Osteoblast (primary cell): ENCODE measurements at regions not wholly inside any gene's neighbourhood (a gene's known extent, or its start where the extent isn't known, plus 50 kb on each side); places are given as distances from the start of the nearest gene placed in this dataset.

ENCODE experiments used
- DNase-seq: peaks from one replicate; pipeline ENCODE4 v3.0.0; 2011; ENCODE audit warnings: low spot score, mixed read lengths; ENCODE audit not compliant: insufficient read length; ENCODE audit errors: missing footprints
- H2AFZ ChIP-seq: 2 replicates; pipeline ENCODE4 v1.6.0; 2011; ENCODE audit warnings: mild to moderate bottlenecking, low read length
- H3K27ac ChIP-seq: 2 replicates; pipeline ENCODE4 v1.5.1; 2011; ENCODE audit warnings: mild to moderate bottlenecking, low read depth, low read length, moderate library complexity
- H3K27me3 ChIP-seq: 2 replicates; pipeline ENCODE4 v1.6.0; 2012; ENCODE audit warnings: mild to moderate bottlenecking, control low read depth, inconsistent platforms, low read length, moderate library complexity; ENCODE audit not compliant: insufficient read depth
- H3K36me3 ChIP-seq: 2 replicates; pipeline ENCODE4 v1.5.1; 2011; ENCODE audit warnings: mild to moderate bottlenecking, low read length, control low read depth, moderate library complexity; ENCODE audit not compliant: insufficient read depth
- H3K4me1 ChIP-seq: 2 replicates; pipeline ENCODE4 v1.5.1; 2011; ENCODE audit warnings: mild to moderate bottlenecking, low read length, control low read depth, moderate library complexity; ENCODE audit not compliant: insufficient read depth
- H3K4me2 ChIP-seq: 2 replicates; pipeline ENCODE4 v1.6.0; 2011; ENCODE audit warnings: mild to moderate bottlenecking, low read length; ENCODE audit not compliant: insufficient read depth
- H3K4me3 ChIP-seq: fragments of 200-600 bp; sonication (generic); 3 replicates; pipeline ENCODE4 v1.5.1; 2012; ENCODE audit warnings: mild to moderate bottlenecking, low read length, inconsistent platforms; ENCODE audit not compliant: insufficient read depth
- H3K79me2 ChIP-seq: 2 replicates; pipeline ENCODE4 v1.6.0; 2012; ENCODE audit warnings: mild to moderate bottlenecking, low read length, control low read depth, inconsistent platforms; ENCODE audit not compliant: insufficient read depth
- H3K9me3 ChIP-seq: 2 replicates; pipeline ENCODE4 v1.5.1; 2011; ENCODE audit warnings: low read depth, low read length, control low read depth
- H4K20me1 ChIP-seq: 2 replicates; pipeline ENCODE4 v1.6.0; 2012; ENCODE audit warnings: mild to moderate bottlenecking, low read length, control low read depth; ENCODE audit not compliant: insufficient read depth
- TF ChIP-seq, protein P1 (sequence below): IDR thresholded peaks from 2 replicates; pipeline ENCODE4 v1.5.1; 2011; ENCODE audit warnings: mild to moderate bottlenecking, low read depth, low read length, moderate library complexity; ENCODE audit errors: extremely low read depth

DNA sequence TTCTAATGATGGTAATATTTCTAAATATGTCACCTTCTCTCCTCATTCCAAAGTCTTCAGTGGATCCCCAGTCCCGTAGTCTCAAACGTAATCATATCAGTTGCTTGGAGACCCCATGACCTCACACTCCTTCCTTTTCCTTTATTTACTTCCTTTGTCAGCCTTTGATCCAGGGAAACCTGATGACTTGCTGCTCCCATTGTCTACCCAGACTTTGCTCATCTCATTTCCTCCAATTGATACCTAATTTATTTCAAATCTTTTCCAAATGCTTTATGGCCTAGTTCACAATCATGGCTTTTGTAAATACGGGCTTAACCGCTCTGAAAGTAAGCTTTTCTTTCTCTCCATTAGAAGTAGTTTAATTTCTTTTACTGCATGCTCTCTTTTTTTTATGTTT is 402.4 kb upstream of the CYRIA start:
- H3K36me3 ChIP-seq = no peaks in the 10 kb centered on the region
- no peaks in the 10 kb centered on the region for H4K20me1 ChIP-seq
- no peak overlapping the region for H3K4me2 ChIP-seq
- H3K9me3 ChIP-seq = no peaks in the 10 kb centered on the region
- no peak for DNase-seq
- no peaks in the 10 kb centered on the region for H3K4me1 ChIP-seq
- H2AFZ ChIP-seq = no peak overlapping the region
- H3K79me2 ChIP-seq = no peaks in the 10 kb centered on the region
- no peak overlapping the region for H3K27ac ChIP-seq
- H3K27me3 ChIP-seq = no peaks in the 10 kb centered on the region
- TF ChIP-seq, protein P1, sequence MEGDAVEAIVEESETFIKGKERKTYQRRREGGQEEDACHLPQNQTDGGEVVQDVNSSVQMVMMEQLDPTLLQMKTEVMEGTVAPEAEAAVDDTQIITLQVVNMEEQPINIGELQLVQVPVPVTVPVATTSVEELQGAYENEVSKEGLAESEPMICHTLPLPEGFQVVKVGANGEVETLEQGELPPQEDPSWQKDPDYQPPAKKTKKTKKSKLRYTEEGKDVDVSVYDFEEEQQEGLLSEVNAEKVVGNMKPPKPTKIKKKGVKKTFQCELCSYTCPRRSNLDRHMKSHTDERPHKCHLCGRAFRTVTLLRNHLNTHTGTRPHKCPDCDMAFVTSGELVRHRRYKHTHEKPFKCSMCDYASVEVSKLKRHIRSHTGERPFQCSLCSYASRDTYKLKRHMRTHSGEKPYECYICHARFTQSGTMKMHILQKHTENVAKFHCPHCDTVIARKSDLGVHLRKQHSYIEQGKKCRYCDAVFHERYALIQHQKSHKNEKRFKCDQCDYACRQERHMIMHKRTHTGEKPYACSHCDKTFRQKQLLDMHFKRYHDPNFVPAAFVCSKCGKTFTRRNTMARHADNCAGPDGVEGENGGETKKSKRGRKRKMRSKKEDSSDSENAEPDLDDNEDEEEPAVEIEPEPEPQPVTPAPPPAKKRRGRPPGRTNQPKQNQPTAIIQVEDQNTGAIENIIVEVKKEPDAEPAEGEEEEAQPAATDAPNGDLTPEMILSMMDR = no peak
- H3K4me3 ChIP-seq = no peak overlapping the region

DNA sequence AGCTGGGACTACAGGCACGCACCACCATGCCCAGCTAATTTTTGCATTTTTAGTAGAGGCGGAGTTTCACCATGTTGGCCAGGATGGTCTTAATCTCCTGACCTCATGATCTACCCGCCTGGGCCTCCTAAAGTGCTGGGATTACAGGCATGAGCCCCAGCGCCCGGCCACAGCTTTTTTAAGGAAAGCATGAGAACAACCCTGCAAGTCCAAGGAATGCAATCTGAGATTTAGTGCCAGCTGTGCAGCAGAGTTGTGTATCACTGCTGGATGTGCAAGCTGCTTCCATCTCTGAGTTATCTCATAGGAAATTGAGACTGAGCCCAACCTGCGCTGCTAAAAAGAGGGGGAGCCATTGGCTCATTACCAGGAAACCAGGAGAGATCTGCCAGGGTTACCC is 399.9 kb upstream of the CYRIA start:
- no peaks in the 10 kb centered on the region for H3K36me3 ChIP-seq

DNA sequence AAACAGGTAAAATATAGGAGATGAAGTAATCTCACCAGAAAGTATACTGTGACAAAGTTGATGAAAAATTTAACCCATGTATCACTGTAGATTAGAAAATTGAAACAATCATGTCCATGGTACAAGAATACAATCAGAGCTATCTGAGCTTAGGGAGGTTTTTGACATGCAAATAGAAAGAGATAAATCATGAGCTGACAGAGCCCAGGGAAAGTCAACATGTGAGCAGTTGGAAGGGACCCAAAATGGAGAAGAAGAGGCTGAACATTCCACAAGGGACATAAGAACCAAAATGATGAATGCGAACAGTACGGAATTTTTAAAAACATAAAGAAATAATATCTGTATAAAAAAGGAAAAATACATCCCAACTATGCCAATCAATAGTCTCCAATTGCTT is 395.4 kb upstream of the CYRIA start:
- Histone ChIP-seq H2AFZ (no peak overlapping the region), H3K9me3 (no peaks in the 10 kb centered on the region), H3K27ac (no peak overlapping the region), H3K27me3 (no peaks in the 10 kb centered on the region), H3K79me2 (no peaks in the 10 kb centered on the region), H3K4me1 (no peaks in the 10 kb centered on the region), H3K4me3 (no peak overlapping the region), H3K4me2 (no peak overlapping the region), H3K36me3 (no peaks in the 10 kb centered on the region), H4K20me1 (no peaks in the 10 kb centered on the region)
- TF ChIP-seq, protein P1 = no peak
- no peak for DNase-seq

More for the DNA sequence above, 399.9 kb upstream of the CYRIA start:
- H2AFZ ChIP-seq = no peak overlapping the region
- no peaks in the 10 kb centered on the region for H3K4me1 ChIP-seq
- no peak overlapping the region for H3K4me3 ChIP-seq
- H3K27ac ChIP-seq = no peak overlapping the region
- TF ChIP-seq, protein P1 = no peak
- H3K9me3 ChIP-seq = no peaks in the 10 kb centered on the region
- H4K20me1 ChIP-seq = no peaks in the 10 kb centered on the region
- no peak for DNase-seq
- no peak overlapping the region for H3K4me2 ChIP-seq
- H3K79me2 ChIP-seq = no peaks in the 10 kb centered on the region
- H3K27me3 ChIP-seq = no peaks in the 10 kb centered on the region

DNA sequence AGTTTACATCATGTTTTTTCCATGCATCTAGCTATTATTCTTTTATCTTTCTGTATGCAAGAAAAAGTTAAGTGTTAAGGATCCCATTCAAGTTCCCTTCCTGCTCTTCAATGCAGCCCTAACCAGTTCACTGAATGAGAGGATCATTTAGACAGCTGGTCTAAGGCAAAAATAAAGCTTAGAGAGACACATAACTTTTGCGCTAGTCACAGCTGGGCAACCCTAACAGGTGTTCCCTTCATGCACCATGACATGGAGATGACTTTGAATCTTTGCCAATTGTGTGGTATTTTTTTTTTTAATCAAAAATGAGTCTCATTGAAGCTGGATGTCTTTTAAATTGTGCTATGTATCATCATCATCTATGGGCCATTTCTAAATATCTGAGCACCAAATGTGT is 393.8 kb upstream of the CYRIA start:
- no peak overlapping the region for H3K27ac ChIP-seq
- H4K20me1 ChIP-seq = no peaks in the 10 kb centered on the region
- H3K27me3 ChIP-seq = no peaks in the 10 kb centered on the region
- H3K4me2 ChIP-seq = no peak overlapping the region
- TF ChIP-seq, protein P1 = no peak
- DNase-seq = no peak
- H3K4me3 ChIP-seq = no peak overlapping the region
- H3K79me2 ChIP-seq = no peaks in the 10 kb centered on the region
- H3K9me3 ChIP-seq = no peaks in the 10 kb centered on the region
- H2AFZ ChIP-seq = no peak overlapping the region
- no peaks in the 10 kb centered on the region for H3K4me1 ChIP-seq
- no peaks in the 10 kb centered on the region for H3K36me3 ChIP-seq
